Spleen (tissue), 7 donors: ENCODE measurements at regions not wholly inside any gene's neighbourhood (a gene's known extent, or its start where the extent isn't known, plus 50 kb on each side); places are given as distances from the start of the nearest gene placed in this dataset.

Source experiments
- CTCF ChIP-seq, 11 experiments: fragments of 200-600 bp in 7 of 11; fragments of 450-650 bp in 4 of 11; sonication (generic) in 4 of 11; IDR thresholded peaks in 8 of 11; conservative IDR thresholded peaks in 3 of 11; 1 replicate in 7 of 11; 2 replicates in 4 of 11; pipeline versions ENCODE4 v1.4.0 to v1.8.0; 2016 to 2021; ENCODE audit warnings: antibody characterized with exemption in 11 of 11, inconsistent platforms in 4 of 11, mild to moderate bottlenecking in 1 of 11
- POLR2AphosphoS5 ChIP-seq, 3 donors: sonication (generic); formaldehyde crosslinking; IDR thresholded peaks; one replicate each; pipeline ENCODE4 v1.5.1; 2017; ENCODE audit warnings: antibody characterized with exemption in 3 of 3
- donor health status: DM: no; HTN: no; CAD: no; lungs with moderate emphysema.
- donor health status: DM: no; HTN: no; CAD: no.
- donor health status: DM: no; HTN: no; CAD: no.

DNA sequence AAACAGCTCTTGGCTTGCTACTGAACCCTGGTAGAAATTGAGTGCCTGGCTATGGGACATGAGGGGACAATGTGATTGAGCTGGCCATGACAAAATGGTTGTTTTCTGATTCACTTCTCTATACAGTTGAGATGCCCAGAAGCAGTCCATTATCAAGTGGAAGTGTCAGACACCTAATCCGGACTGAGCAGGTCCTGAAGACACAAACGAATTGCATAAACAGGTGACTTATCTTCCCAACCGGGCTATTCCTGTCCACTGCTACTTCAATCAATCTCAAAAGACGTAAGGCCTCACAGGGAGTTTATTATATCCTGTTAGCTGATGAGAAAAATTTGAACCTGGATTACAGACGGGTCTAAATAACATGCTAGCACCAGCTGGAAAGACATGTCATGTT lies 105.5 kb upstream of the WAC start:
- TF ChIP-seq CTCF (IDR thresholded peaks at IDR 0.05 in 8 of 11, conservative IDR thresholded peaks at IDR 0.05 in 3 of 11) (no peak), POLR2AphosphoS5 (IDR thresholded peaks at IDR 0.05) (no peak)
